Stimulated activated CD4-positive, alpha-beta T cell treated with anti-CD3 and anti-CD28 coated beads, Interleukin-1b, Interleukin-23, amount 100 ng/mL, for 48 hours (primary cell): ENCODE measurements at regions not wholly inside any gene's neighbourhood (a gene's known extent, or its start where the extent isn't known, plus 50 kb on each side); places are given as distances from the start of the nearest gene placed in this dataset.

Source experiments
- DNase-seq: peaks from one replicate; pipeline ENCODE4 v3.0.0-alpha.2; 2020

- no peak for DNase-seq
These were observed 96.3 kb upstream of the RNF152 start for GRCh38 chr18:61989138-61989537.

GRCh38 chr18:61988100-61988499 lies 95.3 kb upstream of the RNF152 start:
- no peak for DNase-seq

GRCh38 chr18:61985681-61986080 lies 92.9 kb upstream of the RNF152 start:
- no peak for DNase-seq

DNA sequence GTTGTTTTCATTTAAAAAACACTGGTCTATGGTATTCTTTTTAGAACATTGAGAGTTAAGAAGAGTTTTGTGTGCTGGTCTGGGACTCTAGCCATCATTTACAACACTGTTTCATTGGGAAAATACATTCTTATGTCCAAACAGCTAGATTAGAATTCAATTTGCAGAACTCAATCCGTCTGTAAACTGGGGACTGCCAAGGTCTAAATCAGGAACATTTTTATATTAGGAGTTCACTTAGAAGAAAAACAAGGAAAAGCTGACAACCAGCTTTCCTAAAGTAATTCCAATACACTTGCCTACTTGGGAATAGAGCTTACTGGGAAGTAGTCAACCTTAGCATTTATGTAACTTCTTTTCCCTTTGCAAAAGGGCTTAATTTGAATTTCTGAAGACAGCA lies 91.5 kb upstream of the RNF152 start:
- DNase-seq: no peak

GRCh38 chr18:61982475-61982874 lies 89.7 kb upstream of the RNF152 start:
- no peak for DNase-seq

DNA sequence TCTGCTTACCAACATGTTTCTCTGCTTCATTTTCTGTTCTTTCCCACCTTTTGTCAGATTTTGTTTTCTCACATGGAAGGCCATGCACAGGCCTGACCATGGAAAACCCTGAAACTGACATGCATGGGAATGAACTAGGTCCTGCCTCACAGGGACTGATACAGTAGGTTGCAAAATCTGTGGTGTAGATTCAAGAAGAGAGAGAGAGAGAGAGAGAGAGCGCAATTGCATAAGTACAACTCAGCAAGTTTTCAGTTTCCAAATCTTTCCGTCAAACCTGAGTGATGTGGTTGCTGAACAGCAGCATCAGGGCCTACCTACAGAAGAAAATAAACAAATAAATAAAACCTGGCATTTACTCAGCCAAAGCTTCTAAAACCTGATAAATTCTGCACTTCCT lies 87.5 kb upstream of the RNF152 start:
- no peak for DNase-seq

- peak; percentile 9 for DNase-seq
These were observed 82.9 kb upstream of the RNF152 start for GRCh38 chr18:61975526-61976326.

DNA sequence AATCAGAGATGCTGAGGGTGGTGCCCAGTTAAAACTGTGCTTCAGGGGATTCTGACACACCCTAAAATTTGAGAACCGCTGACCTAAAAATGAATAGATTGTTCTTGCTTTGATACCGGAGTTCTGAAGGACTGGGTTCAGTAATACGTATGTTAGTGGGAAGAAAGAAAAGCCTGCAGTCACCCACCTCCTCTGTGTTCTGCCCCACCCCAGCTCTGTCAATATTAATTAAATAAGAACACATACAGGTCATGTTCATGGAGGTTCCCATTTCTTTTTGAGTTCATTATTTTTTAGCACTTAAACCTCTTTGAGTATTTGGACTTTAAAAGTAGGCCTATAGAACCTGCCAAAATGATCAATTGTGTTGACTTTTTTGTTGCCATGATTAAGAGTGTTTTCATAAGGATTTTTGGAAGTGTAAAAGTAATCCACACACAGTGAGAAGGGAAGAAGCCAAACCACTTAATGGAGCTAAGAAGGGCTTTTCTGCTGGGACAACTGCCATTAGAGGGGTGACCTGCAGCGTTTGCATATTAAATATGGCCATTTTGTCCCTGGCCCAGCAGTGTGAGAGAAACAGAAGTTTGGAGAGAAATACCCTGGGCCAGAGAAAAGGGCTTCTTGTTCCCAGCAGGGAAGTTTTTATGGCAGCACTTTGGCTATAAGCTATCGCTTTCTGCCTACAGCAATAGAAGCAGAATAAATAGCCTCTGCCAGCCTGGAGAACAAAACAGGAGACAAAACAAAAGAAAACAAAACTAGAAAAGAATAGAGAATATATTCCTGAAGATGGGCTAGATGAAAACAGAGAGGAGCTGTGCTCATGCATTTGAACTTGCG lies 80.7 kb upstream of the RNF152 start:
- no peak for DNase-seq

GRCh38 chr18:61972389-61973264 lies 79.8 kb upstream of the RNF152 start:
- no peak for DNase-seq

DNA sequence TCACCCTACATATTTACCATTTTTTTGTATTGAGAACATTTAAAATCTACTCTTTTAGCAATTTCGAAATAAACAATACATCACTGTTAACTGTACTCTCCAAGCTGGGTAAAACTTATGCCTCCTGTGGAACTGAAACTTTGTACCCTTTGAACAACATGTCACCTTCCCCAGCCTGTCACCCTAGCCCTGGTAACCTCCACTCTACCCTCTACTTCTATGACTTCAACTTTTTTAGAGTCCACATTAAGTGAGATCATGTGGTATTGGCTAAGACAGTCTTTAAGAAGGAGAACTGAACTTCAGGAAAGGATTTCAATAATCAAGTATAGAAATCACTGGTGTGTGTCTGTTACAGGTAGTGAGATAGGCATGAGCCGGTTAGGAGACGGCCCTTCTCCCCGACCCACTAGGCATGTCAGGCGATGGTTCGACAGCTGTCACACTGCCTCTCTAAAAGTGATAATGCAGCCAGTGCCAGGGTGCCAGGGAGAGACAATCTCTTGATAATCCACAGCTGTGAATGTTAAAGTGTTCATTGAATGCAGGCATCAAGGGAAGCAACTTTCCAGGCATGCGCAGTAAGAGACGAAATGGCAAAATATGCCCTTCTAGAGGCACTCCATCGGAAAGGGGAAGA lies 74.6 kb upstream of the RNF152 start:
- no peak for DNase-seq

- no peak for DNase-seq
These were observed 72.5 kb upstream of the RNF152 start for GRCh38 chr18:61965311-61965710.

DNA sequence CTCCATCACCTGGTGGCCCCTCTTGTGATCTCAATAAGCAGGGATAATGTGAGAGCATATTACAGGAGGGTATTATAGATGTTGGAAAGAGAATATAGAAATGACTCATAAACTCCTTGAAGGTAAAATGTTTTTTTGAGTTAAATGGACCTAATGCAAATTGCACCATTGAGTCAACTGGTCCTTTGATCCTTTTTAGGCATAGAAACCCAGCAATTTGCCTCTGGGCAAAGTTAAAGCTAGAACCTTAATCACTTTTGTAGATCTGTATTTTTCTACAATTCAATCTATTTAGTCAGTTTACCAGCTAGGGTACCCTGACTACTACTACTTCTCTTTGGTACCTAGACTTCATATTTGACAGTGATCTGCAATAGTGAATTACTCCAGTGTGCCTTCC lies 71.8 kb upstream of the RNF152 start:
- no peak for DNase-seq

GRCh38 chr18:61963705-61964104 lies 70.9 kb upstream of the RNF152 start:
- no peak for DNase-seq

- DNase-seq: no peak
These were observed 65.2 kb upstream of the RNF152 start for GRCh38 chr18:61957801-61958516.

GRCh38 chr18:61955644-61956043 lies 62.8 kb upstream of the RNF152 start:
- no peak for DNase-seq

DNA sequence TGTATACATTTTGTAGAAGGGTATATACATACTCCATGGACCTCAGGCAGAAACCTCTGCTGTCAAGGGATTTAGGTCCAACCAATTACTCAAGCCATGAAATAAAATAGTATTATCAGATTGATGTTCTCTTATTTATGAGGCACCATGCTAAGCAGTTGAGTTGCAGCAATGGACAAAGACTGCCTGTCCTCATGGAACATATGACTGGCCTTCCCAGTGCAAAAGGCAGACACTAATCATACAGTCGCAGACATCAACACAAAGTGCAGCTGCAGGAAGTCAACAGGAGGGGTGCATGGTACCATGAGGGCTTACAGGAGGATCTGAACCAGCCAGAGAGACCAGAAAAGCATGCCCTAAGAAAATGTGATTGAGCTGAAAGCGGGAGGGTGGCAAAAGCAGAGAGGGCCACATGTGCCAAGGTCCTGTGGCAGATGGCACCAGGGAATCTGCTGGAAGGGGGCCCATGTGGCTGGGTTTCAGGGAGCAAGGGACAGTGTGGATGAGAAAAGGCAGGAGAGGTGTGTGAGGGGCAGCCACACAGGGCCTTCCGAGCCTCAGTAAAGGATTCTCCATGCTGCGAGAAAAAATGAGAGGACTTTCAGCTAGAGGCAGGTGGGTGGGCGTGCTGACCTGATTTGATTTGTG lies 61.4 kb upstream of the RNF152 start:
- DNase-seq: no peak

DNA sequence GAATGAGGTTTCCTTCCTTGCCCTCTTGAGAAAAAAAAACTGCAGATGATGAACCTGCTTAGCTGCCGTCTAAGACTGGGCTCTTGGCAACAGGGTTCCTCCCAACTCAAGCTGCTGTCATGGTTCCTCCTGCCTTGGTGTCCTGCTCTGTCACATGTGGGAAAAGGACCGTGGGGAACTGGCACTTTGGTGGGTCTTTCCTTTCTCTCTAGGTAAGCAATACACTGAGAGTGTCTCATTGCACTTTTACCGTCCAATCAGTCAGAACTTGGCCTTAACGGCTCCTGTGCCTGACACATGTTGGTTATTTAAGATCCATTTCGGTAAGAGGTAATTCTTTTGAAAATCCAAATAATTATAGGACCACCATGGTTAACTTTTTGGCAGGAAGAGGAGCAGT lies 60.8 kb upstream of the RNF152 start:
- no peak for DNase-seq

DNA sequence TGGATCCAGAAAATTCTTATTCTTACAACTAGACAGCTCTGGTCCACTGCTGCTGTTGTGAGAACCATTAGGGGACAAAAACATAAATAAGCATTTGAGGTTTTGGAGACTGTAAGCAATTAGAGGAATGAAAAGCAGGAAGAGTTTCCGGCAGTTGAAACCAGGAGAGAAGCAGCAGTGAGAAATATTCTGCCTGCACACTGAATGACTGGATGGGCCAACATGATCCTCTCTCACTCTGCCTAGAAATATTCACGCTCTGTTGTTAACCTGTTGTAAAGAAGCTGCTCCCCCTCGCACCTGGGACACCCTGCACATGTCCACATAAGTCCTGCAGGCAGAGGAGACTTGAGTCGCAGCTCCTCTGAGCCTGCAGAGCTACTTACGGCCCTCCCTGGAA lies 60.4 kb upstream of the RNF152 start:
- no peak for DNase-seq

- no peak for DNase-seq
These were observed 58.6 kb upstream of the RNF152 start for GRCh38 chr18:61951396-61951795.

GRCh38 chr18:61950371-61950770 lies 57.6 kb upstream of the RNF152 start:
- DNase-seq: no peak

GRCh38 chr18:61949946-61950345 lies 57.1 kb upstream of the RNF152 start:
- no peak for DNase-seq
